GM21529 (cell line): ENCODE measurements at regions not wholly inside any gene's neighbourhood (a gene's known extent, or its start where the extent isn't known, plus 50 kb on each side); places are given as distances from the start of the nearest gene placed in this dataset.

ENCODE experiments used
- ATAC-seq: cut with Tn5 transposase; IDR thresholded peaks from one replicate; pipeline ENCODE4 v1.9.1; 2021; ENCODE audit not compliant: unreplicated experiment

DNA sequence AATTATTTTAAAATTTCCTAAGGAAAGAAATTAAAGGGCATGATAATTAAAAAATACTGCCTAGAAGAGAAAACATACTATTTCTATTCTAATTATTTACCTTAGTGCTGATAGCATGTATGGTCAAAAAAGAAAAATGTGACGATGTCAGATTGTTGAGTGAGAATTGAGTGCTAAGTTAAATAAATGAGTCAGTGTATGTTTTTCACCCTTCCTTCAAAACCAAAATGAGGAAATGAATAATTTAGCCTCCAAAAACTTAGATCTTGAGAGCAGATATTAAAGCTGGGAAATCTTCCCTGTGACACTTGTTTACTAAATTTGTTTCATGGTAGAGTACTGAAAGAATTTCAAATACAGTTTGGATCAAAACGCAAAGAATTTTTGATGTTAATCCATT, 58.6 kb upstream of the NYAP2 start:
- no peak for ATAC-seq

DNA sequence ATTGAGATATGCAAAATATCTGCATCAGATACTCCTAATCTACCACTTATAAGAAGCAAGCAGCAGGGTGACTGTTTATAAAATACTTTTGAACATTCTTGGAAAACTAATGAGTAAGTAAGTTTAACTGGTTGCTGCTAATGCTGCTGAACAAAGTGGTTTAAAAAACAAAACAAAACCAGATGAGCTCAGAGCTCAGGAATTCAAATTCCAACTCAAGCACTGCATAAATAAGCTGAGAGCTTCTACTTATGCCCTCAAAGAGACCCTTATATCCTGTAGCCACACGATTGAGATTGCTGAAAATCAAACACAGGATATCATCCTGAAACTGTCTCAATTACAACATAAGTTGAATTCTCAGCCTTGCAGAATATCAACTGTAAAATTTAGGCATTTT, 62.3 kb upstream of the NYAP2 start:
- no peak for ATAC-seq

DNA sequence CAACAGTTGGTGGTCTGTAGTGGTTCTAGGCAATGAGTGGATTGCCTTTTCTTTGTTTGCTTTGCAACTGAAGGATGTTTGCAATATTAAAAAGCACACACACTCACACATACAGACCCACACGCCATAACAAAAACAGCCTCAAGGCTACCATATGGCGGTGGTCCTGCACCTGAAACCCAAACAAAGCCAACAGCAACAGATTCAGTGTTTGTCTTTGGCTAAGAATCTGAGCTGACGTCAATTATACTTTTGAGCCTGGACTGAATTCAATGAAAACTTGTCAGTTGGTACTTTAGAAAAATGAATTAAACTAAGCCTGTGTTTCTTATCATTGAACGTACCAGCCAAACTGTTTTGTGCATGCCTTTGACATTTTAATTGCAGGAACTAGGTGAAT, 65.0 kb upstream of the NYAP2 start:
- no peak for ATAC-seq

DNA sequence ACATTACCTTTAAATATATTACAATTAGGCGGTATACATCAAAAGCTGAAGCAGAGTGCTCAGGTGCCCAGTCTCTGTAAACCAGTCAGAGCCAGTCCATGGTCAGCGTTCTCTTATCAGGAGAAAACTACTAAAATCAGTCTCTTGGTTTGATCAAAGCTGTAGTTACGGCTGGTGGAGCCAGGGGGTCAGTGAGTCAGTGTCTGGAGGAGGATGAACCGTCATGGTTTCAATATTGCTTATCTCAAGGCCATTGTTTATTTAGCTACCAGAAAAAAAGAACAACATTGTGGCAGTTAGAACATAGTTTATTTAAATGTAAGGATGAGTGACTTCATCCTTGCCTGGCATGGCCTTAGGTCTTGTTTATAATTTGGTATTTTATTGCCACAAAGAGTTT, 71.3 kb upstream of the NYAP2 start:
- ATAC-seq = no peak

DNA sequence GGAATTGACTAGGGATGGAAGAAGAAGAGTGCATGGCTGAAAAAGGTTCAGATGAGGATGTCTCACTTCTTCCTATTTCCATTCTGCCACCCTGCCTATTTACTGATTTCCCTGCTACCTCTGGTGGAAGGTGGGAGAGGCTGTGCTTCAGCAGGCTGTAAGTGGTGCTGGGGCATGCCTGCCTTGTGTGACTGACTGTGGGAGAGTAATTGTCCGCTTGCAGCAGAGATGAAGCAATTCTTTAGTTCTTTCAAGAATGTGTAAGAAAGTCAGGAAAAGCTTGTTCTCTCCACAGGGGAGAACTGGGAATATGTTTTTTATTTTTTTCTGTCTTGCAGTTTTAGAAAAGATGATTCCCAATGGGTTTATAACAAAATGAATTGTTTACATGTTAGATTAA, 72.5 kb upstream of the NYAP2 start:
- no peak for ATAC-seq

DNA sequence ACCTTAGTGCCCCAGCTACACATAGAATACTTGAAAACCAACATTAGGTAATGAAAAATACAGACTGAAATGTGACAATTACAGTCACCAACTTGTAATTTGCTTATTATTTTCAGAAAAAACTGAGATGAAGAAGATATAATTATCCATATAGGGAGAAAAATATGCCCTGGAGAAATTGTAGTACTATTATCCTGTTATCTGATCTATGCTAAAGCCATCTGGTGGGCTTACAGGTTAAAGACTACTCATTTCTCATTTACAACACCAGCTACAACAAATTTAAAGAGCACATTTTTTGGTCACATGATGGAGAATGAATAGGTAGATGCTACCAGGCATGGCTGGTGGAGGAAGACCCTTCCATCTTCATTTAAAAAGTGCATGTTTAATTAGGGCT, 79.6 kb upstream of the NYAP2 start:
- ATAC-seq = no peak

DNA sequence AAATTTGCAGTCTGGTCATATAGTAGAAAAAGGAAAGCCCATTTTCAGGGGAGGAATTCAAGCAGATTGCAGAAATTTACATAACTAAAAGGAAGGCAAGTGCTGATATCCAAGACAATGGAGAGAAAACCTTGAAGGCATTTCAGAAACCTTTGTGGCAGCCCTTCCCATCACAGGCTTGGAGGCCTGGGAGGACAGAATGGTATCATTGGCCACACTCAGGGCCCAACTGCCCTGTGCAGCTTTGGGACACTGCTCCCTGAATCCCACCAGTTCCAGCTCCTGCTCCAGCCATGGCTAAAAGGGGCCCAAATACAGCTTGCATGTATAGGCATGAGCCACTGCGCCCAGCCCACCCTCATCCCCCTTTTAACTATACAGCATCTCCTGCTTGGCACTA, 81.1 kb upstream of the NYAP2 start:
- no peak for ATAC-seq

DNA sequence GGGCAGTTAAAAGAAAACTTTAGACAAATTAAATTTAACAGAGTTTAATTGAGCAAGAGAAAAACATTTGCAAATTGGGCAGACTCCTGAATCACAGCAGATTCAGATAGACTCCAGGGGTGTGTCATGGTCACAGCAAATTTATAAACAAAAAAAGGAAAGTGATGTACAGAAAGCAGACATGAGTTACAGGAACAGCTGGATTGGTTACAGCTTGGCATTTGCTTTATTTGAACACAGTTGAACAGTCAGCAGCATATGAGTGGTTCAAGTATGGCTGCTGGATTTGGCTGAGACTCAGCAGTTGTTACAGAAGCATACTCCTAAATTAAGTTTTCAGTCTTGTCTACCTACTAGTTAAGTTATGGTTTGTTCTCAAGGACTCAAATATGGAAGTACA, 82.3 kb upstream of the NYAP2 start:
- no peak for ATAC-seq

DNA sequence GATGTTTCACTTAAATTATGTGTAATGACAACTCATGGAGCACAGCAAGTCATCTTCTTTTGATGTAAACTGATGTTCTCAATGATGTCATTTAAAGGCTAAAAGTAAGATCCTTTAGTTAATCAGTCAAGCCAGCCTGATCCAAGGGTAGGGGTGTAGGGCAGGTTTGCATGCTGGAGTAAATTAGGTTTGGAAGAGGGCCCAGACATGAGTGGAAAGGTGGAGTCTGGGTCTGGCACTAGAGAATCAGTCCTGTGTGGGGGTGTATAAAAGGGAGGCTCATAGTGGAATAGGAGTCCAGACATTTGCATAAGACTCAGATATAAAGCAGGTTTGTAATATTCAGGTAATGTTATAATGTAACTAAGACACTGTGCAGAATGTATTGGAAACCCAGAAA, 88.8 kb upstream of the NYAP2 start:
- ATAC-seq = no peak

DNA sequence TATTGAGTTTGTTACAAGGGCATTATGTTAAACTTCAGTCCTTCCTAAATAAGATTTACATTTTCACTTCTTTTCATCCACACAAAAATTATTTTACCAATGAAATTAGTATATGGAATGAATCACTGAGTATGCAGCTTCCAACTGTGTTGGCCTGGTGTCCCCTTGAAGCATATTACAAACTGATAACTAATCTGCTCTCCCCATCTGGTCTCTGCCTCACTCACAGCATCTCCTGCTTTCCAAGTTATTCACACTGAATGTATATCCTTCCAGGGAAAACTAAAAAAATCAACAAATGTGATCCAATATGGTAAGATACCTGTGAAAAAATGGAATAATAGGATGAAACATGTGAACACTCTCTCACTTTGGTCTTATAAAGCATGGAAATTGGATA, 90.0 kb upstream of the NYAP2 start:
- ATAC-seq = no peak

DNA sequence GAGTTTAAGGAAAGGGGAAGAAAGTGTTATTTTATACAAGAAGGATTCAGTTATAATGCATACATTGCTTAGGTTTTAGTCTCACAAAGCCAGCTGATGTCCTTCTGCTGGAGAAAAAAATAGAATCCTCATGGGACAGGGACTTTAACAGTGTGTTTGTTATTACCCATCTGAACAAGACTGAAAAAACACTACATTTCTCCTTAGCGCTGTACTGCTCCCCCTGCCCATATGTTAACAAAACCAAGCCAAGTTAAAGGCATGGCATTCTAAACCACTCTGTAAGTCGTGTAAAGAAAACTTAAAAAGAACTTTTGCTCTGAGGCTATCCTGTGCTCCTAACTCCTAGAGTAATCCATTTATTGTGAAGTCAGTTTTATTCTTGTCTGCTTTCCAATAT, 102.6 kb upstream of the NYAP2 start:
- no peak for ATAC-seq

DNA sequence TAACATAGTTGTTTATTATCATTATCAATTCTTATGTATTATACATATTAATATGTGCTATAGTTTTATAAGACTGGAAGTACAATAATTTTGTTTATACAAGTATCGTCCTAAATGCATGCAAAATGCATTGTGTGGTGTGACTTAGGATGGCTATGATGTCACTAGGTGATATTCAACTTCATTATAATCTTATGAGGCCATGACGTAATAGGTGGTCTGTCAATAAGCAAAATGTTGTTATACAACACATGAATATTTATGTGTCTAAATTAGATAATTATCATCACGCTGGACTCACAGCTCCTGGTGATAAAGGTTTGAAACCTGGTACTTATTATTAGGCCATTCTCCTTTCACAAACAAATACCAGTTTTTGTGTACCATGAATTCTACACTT, 104.4 kb upstream of the NYAP2 start:
- no peak for ATAC-seq

DNA sequence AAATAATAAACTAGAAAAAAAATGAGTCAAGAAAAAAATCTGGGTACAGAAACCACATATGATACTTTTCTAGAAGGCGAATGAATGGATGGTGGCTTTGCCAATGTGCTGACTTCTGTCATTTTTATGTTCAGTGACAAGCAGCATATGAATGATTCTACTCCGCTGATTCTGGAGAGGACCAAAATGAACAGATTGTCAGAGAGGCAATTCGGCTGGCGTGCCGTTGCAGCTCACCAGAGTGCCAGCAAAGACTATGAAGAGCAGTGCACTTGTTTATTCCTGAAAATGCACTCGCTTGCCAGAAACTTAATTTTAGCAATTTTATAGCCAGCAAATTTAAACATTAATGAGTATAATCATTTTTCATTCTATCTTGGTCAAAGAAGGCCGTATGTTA, 105.9 kb upstream of the NYAP2 start:
- no peak for ATAC-seq

DNA sequence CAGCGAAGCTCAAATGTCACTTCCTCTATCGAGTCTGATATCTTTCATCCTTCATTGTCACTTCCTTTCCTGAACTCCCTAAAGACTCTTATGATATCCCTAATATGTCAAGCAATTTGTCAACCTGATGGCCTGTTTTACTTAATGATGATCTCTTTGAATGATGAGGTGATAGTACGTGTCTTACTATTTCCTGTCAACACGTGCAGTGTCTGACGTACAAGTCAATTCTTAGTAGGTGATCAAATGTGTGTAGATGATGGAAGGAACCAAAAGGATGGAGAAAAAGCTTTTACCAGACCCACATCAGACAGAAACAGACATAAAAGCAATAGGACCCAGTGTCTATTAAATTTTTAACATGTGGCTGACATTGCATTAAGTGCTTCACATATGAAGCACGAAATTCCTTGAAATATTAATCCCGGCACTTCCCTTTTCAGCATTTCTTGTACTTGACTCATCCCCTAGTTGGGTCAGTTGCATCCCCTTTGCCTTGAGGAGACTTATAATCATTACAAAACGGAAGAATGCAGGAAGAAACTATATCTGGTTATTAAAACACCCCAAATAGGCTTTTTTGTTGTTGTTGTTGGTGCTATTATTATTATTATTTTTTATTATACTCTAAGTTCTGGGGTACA, 108.6 kb upstream of the NYAP2 start:
- ATAC-seq = no peak

DNA sequence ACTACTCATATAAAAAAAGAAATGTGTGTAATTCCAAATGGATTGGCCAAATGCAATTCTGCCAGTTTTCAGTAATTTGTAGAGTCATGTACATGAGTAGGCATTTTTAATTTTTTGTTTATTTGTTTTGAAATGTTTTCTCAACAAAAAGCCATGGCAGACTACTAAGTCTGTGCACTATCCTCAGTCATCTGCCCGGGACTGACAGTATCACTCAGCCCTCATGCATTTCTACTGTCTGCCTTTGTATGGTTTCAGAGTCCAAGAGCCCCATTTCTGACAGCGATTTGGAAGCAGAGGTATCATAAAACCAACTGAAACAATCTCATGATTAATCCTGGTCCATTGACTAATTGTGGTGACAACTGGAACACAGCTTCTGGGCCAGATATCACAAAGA, 109.9 kb upstream of the NYAP2 start:
- ATAC-seq = no peak

DNA sequence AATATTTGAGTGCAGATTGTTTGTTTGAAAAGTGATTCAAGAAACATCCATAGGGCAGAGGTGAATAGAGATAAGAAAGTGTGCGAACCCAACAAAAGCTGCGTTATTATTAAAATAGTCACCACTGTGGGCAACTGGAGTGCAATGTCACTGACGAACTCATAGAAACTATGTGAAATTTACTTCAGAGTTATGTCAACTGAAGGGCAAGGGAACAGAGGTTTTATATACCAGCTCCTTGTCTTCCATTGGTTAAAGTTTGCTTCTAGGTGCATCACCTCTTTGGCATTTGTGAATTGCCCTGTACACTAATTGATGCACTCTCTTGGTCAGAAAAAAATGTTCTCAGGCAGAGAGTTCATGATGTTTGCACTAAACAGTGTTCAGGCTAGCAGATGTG, 110.5 kb upstream of the NYAP2 start:
- no peak for ATAC-seq

DNA sequence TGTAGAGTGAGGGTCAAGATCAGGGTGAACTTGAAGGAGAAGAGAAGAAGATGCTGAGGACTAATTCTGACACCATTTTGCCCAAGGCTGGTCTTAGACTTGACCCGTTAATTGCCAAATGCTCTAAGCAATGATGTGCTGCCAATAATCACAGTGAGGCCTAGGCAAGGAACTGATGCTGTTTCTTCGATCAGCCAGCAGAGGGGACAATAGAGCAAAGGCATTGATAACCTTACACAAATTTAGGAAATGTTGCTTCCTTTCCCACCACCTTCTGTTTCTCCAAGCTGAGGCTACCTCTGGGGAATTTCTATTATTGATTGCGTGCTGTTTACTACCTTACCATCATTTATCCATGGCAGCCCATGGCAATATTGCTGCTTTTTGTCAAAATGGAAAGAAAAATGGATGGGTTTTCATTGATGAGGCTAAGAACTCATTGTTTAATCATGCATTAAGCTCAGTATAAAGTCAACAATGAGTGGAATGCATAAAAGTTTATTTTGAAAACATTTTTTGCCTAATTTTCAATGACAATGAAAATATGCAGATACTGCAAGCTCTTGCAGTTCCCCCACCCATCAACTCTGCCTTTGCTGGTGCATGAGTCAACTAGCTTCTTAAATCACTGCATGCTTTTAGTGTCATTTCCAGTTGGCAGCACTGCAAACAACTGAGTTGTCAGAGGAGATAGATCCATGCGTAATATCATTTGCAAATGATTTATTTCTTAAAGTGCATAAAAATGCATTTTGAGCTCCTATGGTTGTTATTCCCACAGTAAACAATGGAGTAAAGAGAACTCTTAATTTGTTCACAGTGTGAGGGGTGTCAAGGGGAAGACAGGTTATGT, 116.4 kb upstream of the NYAP2 start:
- ATAC-seq = peak; percentile 92

DNA sequence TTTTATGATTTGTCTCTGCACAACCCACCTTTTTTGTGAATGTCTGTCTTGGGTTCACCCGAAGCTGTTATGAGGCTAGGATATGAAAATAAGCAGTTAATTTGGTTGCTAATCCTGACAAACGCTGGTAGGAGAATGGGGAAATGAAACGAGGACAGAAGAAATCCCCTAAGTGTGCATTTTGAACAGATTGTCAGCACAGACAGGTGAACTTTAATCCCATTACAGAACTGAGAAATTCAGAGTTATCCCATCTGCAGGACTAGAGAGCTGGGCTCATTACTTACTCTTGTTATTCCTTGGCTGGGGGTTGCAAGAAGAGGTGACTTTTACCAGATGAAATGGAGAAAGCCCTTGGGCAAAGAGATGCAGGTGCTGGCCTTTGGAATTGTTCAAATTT, 123.3 kb upstream of the NYAP2 start:
- peak; percentile 85 for ATAC-seq

DNA sequence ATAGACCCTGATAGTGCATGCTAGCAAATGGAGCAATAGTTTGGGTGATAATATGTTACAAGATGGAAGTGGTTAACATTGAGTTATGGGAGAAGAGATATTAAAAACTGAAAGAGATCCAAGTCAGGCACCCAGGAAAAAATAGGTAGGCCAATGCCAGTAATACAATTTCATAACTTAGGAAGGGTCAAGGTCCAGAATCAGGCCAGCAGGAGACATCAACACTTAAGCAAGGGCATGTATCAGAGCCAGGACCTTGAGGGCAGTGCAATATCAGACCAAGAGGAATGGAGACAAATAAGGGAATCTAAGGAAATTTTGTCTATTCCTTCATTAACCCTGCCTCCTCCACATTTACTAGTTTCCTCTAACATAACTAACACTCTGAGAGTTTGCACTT, 124.1 kb upstream of the NYAP2 start:
- ATAC-seq = no peak

DNA sequence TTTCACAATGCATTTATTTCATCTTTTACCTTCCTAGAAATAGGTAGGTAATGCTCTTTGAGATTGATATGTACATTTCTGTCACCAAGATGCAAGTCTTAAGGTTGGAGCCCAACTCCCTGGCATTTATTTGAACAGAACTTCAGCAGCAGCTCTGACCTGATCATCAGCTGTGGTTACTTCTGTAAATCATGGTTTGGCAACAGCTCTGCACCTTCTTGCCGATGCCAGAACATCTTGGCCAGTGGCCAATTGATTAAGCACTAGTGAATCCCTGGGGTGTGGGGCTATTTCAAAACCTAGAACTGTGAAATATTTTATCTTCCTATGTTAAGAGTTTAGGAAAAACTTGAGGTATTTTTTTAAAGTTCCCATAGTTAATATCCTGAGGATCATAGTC, 124.8 kb upstream of the NYAP2 start:
- ATAC-seq = peak; percentile 25

DNA sequence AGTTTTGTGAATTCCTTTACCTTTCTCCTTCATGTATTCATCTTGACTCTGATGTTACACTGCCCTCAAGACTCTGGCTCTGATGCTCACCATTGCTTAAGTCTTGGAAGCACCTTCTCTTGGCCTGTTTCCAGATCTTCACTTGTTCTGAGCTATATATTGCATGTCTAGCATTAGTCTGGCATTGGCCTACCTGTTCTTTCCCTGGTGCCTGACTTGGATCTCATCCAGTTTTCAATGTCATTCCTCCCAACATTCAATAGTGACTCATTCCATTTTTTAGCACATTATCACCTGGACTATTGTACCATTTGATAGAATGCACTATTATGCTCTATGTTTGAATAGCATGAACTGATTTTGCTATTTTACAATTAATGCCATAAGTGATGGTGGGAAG, 127.3 kb upstream of the NYAP2 start:
- no peak for ATAC-seq

DNA sequence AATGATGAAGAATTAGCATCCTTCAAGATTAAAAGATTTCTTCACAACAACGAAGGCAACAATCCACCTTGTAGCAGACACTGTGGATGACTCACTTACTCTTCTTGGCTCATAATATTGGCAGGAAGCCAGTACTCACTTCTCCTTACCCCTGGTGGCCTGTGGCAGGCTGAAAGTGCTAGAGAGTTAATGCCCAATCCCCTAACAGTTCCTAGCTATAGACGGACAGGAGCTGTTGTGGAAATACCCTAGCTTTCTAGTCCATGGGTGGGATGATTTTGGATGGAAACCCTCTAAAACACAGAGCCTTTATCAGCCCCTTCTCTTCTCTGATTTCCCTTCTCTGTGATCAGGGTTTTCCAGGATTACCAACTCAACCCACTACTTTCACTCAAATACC, 128.6 kb upstream of the NYAP2 start:
- ATAC-seq = peak; percentile 100

DNA sequence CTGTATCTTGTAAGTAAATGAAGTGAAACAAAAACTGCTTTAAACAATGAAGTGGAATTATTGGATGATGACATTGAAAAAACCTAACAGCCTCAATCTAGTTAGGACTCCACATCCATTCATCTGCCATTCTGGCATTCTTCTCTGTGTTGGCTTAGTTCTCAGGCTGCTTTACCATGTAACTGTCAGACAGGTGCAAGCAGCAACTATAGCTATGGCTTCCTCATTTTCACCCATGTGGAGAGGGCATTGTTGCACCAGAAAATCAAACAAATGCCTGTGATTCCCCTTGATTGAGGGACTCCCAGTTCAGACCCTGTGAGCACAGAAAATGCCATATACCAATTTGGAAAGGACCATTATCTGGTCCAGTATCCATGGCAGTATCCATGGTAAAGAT, 129.5 kb upstream of the NYAP2 start:
- no peak for ATAC-seq
